IMR-90 (cell line): ENCODE measurements at regions not wholly inside any gene's neighbourhood (a gene's known extent, or its start where the extent isn't known, plus 50 kb on each side); places are given as distances from the start of the nearest gene placed in this dataset.

ENCODE experiments used
- ATAC-seq: fragments of 200-7000 bp; cut with Tn5 transposase; 2 replicates; pipeline ENCODE4 v1.9.1; 2020; ENCODE audit warnings: low read depth, mild to moderate bottlenecking, moderate library complexity
- BruUV-seq: library from RNA; stranded (reverse); fragments of 400-500 nt; replicated peaks from 2 replicates; lab custom pipeline; 2021; lab: Mats Ljungman, UMichigan
- CTCF ChIA-PET: fragments of 300-600 bp; formaldehyde crosslinking; extraction: SDS; loops from one replicate; lab custom pipeline; 2021; ENCODE audit warnings: antibody characterized with exemption; lab: Yijun Ruan, JAX
- POLR2A ChIA-PET: fragments of 300-600 bp; sonication (Branson Sonifier 250); formaldehyde crosslinking; loops from one replicate; lab custom pipeline; 2022; ENCODE audit warnings: antibody characterized with exemption; ENCODE audit not compliant: unreplicated experiment; lab: Charles Lee
- DNase-seq: peaks from one replicate; pipeline ENCODE4 v3.0.0; 2013
- H2AFZ ChIP-seq: replicated peaks from 2 replicates; pipeline ENCODE3; 2013; ENCODE audit warnings: low read length, mild to moderate bottlenecking; ENCODE audit not compliant: poor library complexity
- H2AK5ac ChIP-seq: 2 replicates; pipeline ENCODE4 v1.6.1; 2013; ENCODE audit warnings: low read depth, low read length, inconsistent platforms
- H2AK9ac ChIP-seq: replicated peaks from 2 replicates; pipeline ENCODE3; 2013; ENCODE audit warnings: mild to moderate bottlenecking, low read depth, low read length, moderate library complexity; ENCODE audit not compliant: poor library complexity
- H2BK120ac ChIP-seq: 2 replicates; pipeline ENCODE4 v1.6.1; 2013; ENCODE audit warnings: low read depth, low read length, inconsistent platforms
- H2BK15ac ChIP-seq: 3 replicates; pipeline ENCODE4 v1.6.1; 2013; ENCODE audit warnings: low read depth, low read length, inconsistent platforms
- H2BK20ac ChIP-seq: 2 replicates; pipeline ENCODE4 v1.6.1; 2013; ENCODE audit warnings: low read depth, mild to moderate bottlenecking, inconsistent platforms, low read length, moderate library complexity
- H2BK5ac ChIP-seq: 2 replicates; pipeline ENCODE4 v1.6.1; 2013; ENCODE audit warnings: mild to moderate bottlenecking, low read depth, low read length, inconsistent platforms; ENCODE audit not compliant: poor library complexity, severe bottlenecking
- H3K14ac ChIP-seq: replicated peaks from 2 replicates; pipeline ENCODE4 v1.6.1; 2013; ENCODE audit warnings: low read depth, low read length, inconsistent platforms
- H3K18ac ChIP-seq: 2 replicates; pipeline ENCODE4 v1.6.1; 2013; ENCODE audit warnings: low read depth, low read length, control low read depth
- H3K23ac ChIP-seq: 2 replicates; pipeline ENCODE4 v1.6.1; 2013; ENCODE audit warnings: low read depth, low read length, inconsistent platforms
- H3K27ac ChIP-seq: 2 replicates; pipeline ENCODE4 v1.5.1; 2013; ENCODE audit warnings: mild to moderate bottlenecking, control low read depth, low read length; ENCODE audit not compliant: insufficient read depth
- H3K27me3 ChIP-seq: 2 replicates; pipeline ENCODE4 v1.6.1; 2013; ENCODE audit warnings: low read length; ENCODE audit not compliant: control insufficient read depth, insufficient read depth
- H3K36me3 ChIP-seq: 2 replicates; pipeline ENCODE4 v1.6.1; 2013; ENCODE audit warnings: low read length, mixed read lengths; ENCODE audit not compliant: control insufficient read depth, insufficient read depth
- H3K4ac ChIP-seq: 2 replicates; pipeline ENCODE4 v1.6.1; 2013; ENCODE audit warnings: low read depth, low read length, inconsistent platforms
- H3K4me1 ChIP-seq: 2 replicates; pipeline ENCODE4 v1.6.1; 2013; ENCODE audit warnings: low read length, mixed read lengths; ENCODE audit not compliant: control insufficient read depth, insufficient read depth
- H3K4me2 ChIP-seq: 2 replicates; pipeline ENCODE4 v1.6.1; 2013; ENCODE audit warnings: low read depth, mild to moderate bottlenecking, control low read depth, low read length, moderate library complexity
- H3K4me3 ChIP-seq: 2 replicates; pipeline ENCODE4 v1.5.1; 2013; ENCODE audit warnings: low read depth, mild to moderate bottlenecking, control low read depth, low read length, moderate library complexity; ENCODE audit not compliant: insufficient read depth
- H3K56ac ChIP-seq: 2 replicates; pipeline ENCODE4 v1.6.1; 2013; ENCODE audit warnings: low read length, inconsistent platforms; ENCODE audit not compliant: insufficient read depth; ENCODE audit errors: extremely low read depth
- H3K79me1 ChIP-seq, 2 experiments: 2 replicates each; pipeline ENCODE4 v1.6.1; 2013; ENCODE audit warnings: low read length in 2 of 2, inconsistent platforms in 1 of 2, low read depth in 1 of 2
- H3K9ac ChIP-seq: 2 replicates; pipeline ENCODE4 v1.6.1; 2013; ENCODE audit warnings: low read depth, low read length, control low read depth
- H3K9me1 ChIP-seq: 2 replicates; pipeline ENCODE4 v1.6.1; 2013; ENCODE audit warnings: low read length, inconsistent platforms; ENCODE audit not compliant: insufficient read depth
- H3K9me3 ChIP-seq: 2 replicates; pipeline ENCODE4 v1.6.1; 2013; ENCODE audit warnings: low read length; ENCODE audit not compliant: control insufficient read depth, insufficient read depth
- H4K20me1 ChIP-seq: 2 replicates; pipeline ENCODE4 v1.6.1; 2013; ENCODE audit warnings: low read length, inconsistent platforms; ENCODE audit not compliant: insufficient read depth
- H4K5ac ChIP-seq: 2 replicates; pipeline ENCODE4 v1.6.1; 2013; ENCODE audit warnings: mild to moderate bottlenecking, low read depth, low read length, control low read depth
- H4K8ac ChIP-seq, 2 experiments: 2 replicates each; pipeline ENCODE4 v1.6.1; 2013; ENCODE audit warnings: low read depth in 2 of 2, low read length in 2 of 2, control low read depth in 1 of 2, inconsistent platforms in 1 of 2
- H4K91ac ChIP-seq: 2 replicates; pipeline ENCODE4 v1.6.1; 2013; ENCODE audit warnings: low read depth, low read length, inconsistent platforms; ENCODE audit not compliant: insufficient read depth
- BHLHE40 ChIP-seq: fragments of 150-350 bp; IDR thresholded peaks from 2 replicates; pipeline ENCODE4 v1.6.1; 2016; ENCODE audit warnings: mild to moderate bottlenecking, low read depth, low read length
- CEBPB ChIP-seq: IDR thresholded peaks from 2 replicates; pipeline ENCODE4 v1.6.1; 2012; ENCODE audit warnings: low read depth, low read length, improper control_type of control experiment
- CHD1 ChIP-seq: IDR thresholded peaks from 2 replicates; pipeline ENCODE4 v1.6.1; 2012; ENCODE audit warnings: low read depth, low read length, improper control_type of control experiment
- CTCF ChIP-seq: conservative IDR thresholded peaks from 2 replicates; pipeline ENCODE4 v1.5.1; 2012; ENCODE audit warnings: mild to moderate bottlenecking, low read depth, low read length, improper control_type of control experiment
- ELK1 ChIP-seq: fragments of 150-350 bp; IDR thresholded peaks from 2 replicates; pipeline ENCODE4 v1.6.1; 2016; ENCODE audit warnings: low read depth, mild to moderate bottlenecking, low read length, moderate library complexity, borderline replicate concordance
- FOS ChIP-seq: fragments of 150-350 bp; IDR thresholded peaks from 2 replicates; pipeline ENCODE4 v1.6.1; 2016; ENCODE audit warnings: low read depth, low read length
- MAFK ChIP-seq: IDR thresholded peaks from 2 replicates; pipeline ENCODE4 v1.6.1; 2012; ENCODE audit warnings: low read depth, low read length, improper control_type of control experiment
- MAZ ChIP-seq: IDR thresholded peaks from 2 replicates; pipeline ENCODE4 v1.6.1; 2012; ENCODE audit warnings: low read depth, mild to moderate bottlenecking, low read length, improper control_type of control experiment, moderate library complexity, borderline replicate concordance
- MXI1 ChIP-seq: IDR thresholded peaks from 2 replicates; pipeline ENCODE4 v1.6.1; 2012; ENCODE audit warnings: low read depth, mild to moderate bottlenecking, low read length, moderate library complexity, borderline replicate concordance
- NFE2L2 ChIP-seq: fragments of 150-350 bp; IDR thresholded peaks from 2 replicates; pipeline ENCODE4 v1.6.1; 2016; ENCODE audit warnings: low read depth, mild to moderate bottlenecking, low read length
- POLR2A ChIP-seq: IDR thresholded peaks from 2 replicates; pipeline ENCODE4 v1.6.1; 2012; ENCODE audit warnings: mild to moderate bottlenecking, low read depth, low read length
- RAD21 ChIP-seq: IDR thresholded peaks from 2 replicates; pipeline ENCODE4 v1.6.1; 2012; ENCODE audit warnings: low read length, improper control_type of control experiment
- RCOR1 ChIP-seq: IDR thresholded peaks from 2 replicates; pipeline ENCODE4 v1.6.1; 2012; ENCODE audit warnings: mild to moderate bottlenecking, low read length, improper control_type of control experiment; ENCODE audit not compliant: insufficient replicate concordance
- RFX5 ChIP-seq: IDR thresholded peaks from 2 replicates; pipeline ENCODE4 v1.8.0; 2012; ENCODE audit warnings: low read depth, mild to moderate bottlenecking, low read length, moderate library complexity
- SMC3 ChIP-seq: fragments of 150-350 bp; IDR thresholded peaks from 2 replicates; pipeline ENCODE4 v1.6.1; 2016; ENCODE audit warnings: low read depth, mild to moderate bottlenecking, antibody characterized with exemption, low read length, moderate library complexity
- WGBS, 2 experiments: methylation state at CpG; one replicate each; pipeline versions ENCODE4 v1.1.5 to v1.1.7; 2013; ENCODE audit warnings: missing lambda C conversion rate in 2 of 2; ENCODE audit not compliant: insufficient read length in 1 of 2; ENCODE audit errors: extremely low coverage in 2 of 2; 5-methylcytosine and 5-hydroxymethylcytosine counted together
- dilution Hi-C: fragments of 300-500 bp; cut with HindIII; formaldehyde crosslinking; loops from one replicate; pipeline ENCODE4 v1.14.3; 2018; ENCODE audit warnings: low sequenced_read_pairs; ENCODE audit not compliant: unreplicated experiment
- in situ Hi-C: fragments of 300-500 bp; cut with MboI; formaldehyde crosslinking; loops from 3 replicates; pipeline ENCODE4 v1.14.3; 2019; ENCODE audit warnings: low sequenced_read_pairs, inconsistent platforms, mixed read lengths
- intact Hi-C: fragments of 100-400 bp; cut with micrococcal nuclease; formaldehyde crosslinking; loops from 2 replicates; pipeline ENCODE4 v1.10.0; 2022
- TF ChIP-seq, protein P1 (sequence below): fragments of 150-350 bp; IDR thresholded peaks from 2 replicates; pipeline ENCODE4 v1.6.1; 2017; ENCODE audit warnings: mild to moderate bottlenecking, antibody characterized with exemption, low read length, low read depth

GRCh38 chr5:157949520-157949919 is 90.6 kb upstream of the CLINT1 start:
- H4K8ac ChIP-seq: peak overlapping the region; percentile 14 to 82; a peak in 2 of 4 replicates
- H3K23ac ChIP-seq: no peak overlapping the region
- in situ Hi-C loops (no loop called here), intact Hi-C loops (loop anchor here (2.0 to 10.0 kb wide), 2 partner anchors 91 to 435 kb away; partner anchors contain the start of gene CLINT1), dilution Hi-C loops (no loop called here)
- H2BK120ac ChIP-seq: peak overlapping the region; percentile 93; the same call in 1 of the 2 replicates
- H3K79me1 ChIP-seq: no peaks in the 10 kb centered on the region
- ATAC-seq (no peak), DNase-seq (no peak)
- no peaks in the 10 kb centered on the region for H3K27me3 ChIP-seq
- no peak overlapping the region for H3K56ac ChIP-seq
- ChIA-PET CTCF (interaction anchor here (0.7 to 2.0 kb wide), 14 partner anchors 10 to 132 kb away, joined by 3 to 8 read pairs (median 3); no protein-coding TSS in a partner anchor), POLR2A (no interaction called here)
- no peak overlapping the region for H3K9ac ChIP-seq
- TF ChIP-seq MAFK (no peak), RFX5 (no peak), CTCF (no peak), CEBPB (no peak), NFE2L2 (no peak), ELK1 (no peak), RCOR1 (no peak), FOS (no peak), SMC3 (no peak), MXI1 (no peak), RAD21 (no peak), CHD1 (no peak), BHLHE40 (no peak), POLR2A (no peak), MAZ (no peak)
- TF ChIP-seq, protein P1, sequence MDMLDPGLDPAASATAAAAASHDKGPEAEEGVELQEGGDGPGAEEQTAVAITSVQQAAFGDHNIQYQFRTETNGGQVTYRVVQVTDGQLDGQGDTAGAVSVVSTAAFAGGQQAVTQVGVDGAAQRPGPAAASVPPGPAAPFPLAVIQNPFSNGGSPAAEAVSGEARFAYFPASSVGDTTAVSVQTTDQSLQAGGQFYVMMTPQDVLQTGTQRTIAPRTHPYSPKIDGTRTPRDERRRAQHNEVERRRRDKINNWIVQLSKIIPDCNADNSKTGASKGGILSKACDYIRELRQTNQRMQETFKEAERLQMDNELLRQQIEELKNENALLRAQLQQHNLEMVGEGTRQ: no peak
- no peak overlapping the region for H2AK9ac ChIP-seq
- H2BK15ac ChIP-seq: no peak overlapping the region
- H3K9me1 ChIP-seq: no peaks in the 10 kb centered on the region
- H3K4me2 ChIP-seq: no peak overlapping the region
- H3K4me3 ChIP-seq: no peak overlapping the region
- H3K36me3 ChIP-seq: no peaks in the 10 kb centered on the region
- peak overlapping the region; percentile 11; the same call in 1 of the 2 replicates for H4K5ac ChIP-seq
- H3K14ac ChIP-seq: no peak overlapping the region
- no peak overlapping the region for H2BK20ac ChIP-seq
- no peak overlapping the region for H2BK5ac ChIP-seq
- no peak overlapping the region for H2AK5ac ChIP-seq
- H4K91ac ChIP-seq: no peak overlapping the region; the same call in 1 of the 2 replicates
- H3K27ac ChIP-seq: no peak overlapping the region
- H2AFZ ChIP-seq: no peak overlapping the region
- no peaks in the 10 kb centered on the region for H4K20me1 ChIP-seq
- no peaks in the 10 kb centered on the region for H3K4me1 ChIP-seq
- no peaks in the 10 kb centered on the region for H3K9me3 ChIP-seq
- WGBS, 2 experiments: no CpG with 5 or more reads among the region's 1 CpG
- no TSS peak for BruUV-seq
- H3K18ac ChIP-seq: no peak overlapping the region
- H3K4ac ChIP-seq: no peak overlapping the region
